WERI-Rb-1 (cell line): ENCODE measurements at regions not wholly inside any gene's neighbourhood (a gene's known extent, or its start where the extent isn't known, plus 50 kb on each side); places are given as distances from the start of the nearest gene placed in this dataset.

Source experiments
- DNase-seq: peaks from one replicate; pipeline ENCODE4 v3.0.0-alpha.2; 2020
- H3K27ac ChIP-seq: fragments of 250-450 bp; sonication (Bioruptor Pico); 2 replicates; pipeline ENCODE4 v1.5.1; 2020; ENCODE audit warnings: mild to moderate bottlenecking, moderate library complexity
- H3K27me3 ChIP-seq: fragments of 250-450 bp; sonication (Bioruptor Pico); 2 replicates; pipeline ENCODE4 v1.5.1; 2021; ENCODE audit warnings: mild to moderate bottlenecking, low read depth, moderate library complexity; ENCODE audit not compliant: insufficient read depth, severe bottlenecking
- H3K36me3 ChIP-seq: fragments of 250-450 bp; sonication (Bioruptor Pico); 2 replicates; pipeline ENCODE4 v1.5.1; 2020; ENCODE audit warnings: mild to moderate bottlenecking, moderate library complexity
- H3K4me3 ChIP-seq: 2 replicates; pipeline ENCODE4 v1.5.1; 2011; ENCODE audit warnings: low read depth, mild to moderate bottlenecking, control low read depth, low read length
- H3K9me3 ChIP-seq: fragments of 250-450 bp; sonication (Bioruptor Pico); 2 replicates; pipeline ENCODE4 v1.5.1; 2021; ENCODE audit warnings: mild to moderate bottlenecking, moderate library complexity; ENCODE audit not compliant: severe bottlenecking
- CTCF ChIP-seq: IDR thresholded peaks from 2 replicates; pipeline ENCODE4 v1.5.1; 2011; ENCODE audit warnings: low read depth, mild to moderate bottlenecking, control low read depth, inconsistent platforms, low read length

DNA sequence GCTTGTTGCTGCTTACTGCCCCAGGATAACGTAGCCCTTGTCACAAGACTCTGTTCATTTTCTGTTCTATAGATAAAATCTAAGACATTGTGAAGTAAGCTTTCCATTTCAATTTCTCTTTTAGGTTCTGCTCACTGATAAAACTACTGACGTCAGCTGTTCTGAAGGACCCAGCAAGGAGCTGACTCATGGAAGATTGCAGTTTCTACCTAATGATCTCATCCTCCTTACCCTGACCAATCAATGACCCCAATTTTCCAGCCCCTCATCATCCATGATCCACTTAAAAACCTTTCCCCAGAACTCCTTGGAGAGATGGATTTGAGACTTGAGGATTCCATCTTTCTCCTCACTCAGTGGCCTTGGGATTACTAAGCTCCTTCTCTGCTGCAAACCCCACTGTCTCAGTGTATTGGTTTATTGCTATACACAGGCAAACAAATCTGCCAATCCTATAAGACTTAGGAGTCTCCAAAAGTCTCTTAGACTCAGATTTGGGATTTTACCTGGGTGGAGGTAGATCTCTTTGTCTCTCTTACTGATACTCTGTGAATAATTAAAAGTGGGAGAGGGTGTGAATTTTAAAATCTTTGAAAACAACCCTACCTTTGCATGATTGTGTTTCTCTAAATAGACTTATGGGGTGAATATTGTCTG is 109.2 kb upstream of the TRIM24 start:
- TF ChIP-seq CTCF: no peak
- no peak for DNase-seq
- Histone ChIP-seq H3K36me3 (no peaks in the 10 kb centered on the region), H3K27me3 (no peaks in the 10 kb centered on the region), H3K27ac (no peak overlapping the region), H3K9me3 (peaks cover 2% of the 10 kb centered on the region), H3K4me3 (no peak overlapping the region)

GRCh38 chr7:138352570-138353461 is 107.2 kb upstream of the TRIM24 start:
- H3K9me3 ChIP-seq: no peaks in the 10 kb centered on the region
- no peak overlapping the region for H3K27ac ChIP-seq
- no peak for DNase-seq
- H3K4me3 ChIP-seq: no peak overlapping the region
- H3K27me3 ChIP-seq: no peaks in the 10 kb centered on the region
- no peak for TF ChIP-seq CTCF
- H3K36me3 ChIP-seq: no peaks in the 10 kb centered on the region

DNA sequence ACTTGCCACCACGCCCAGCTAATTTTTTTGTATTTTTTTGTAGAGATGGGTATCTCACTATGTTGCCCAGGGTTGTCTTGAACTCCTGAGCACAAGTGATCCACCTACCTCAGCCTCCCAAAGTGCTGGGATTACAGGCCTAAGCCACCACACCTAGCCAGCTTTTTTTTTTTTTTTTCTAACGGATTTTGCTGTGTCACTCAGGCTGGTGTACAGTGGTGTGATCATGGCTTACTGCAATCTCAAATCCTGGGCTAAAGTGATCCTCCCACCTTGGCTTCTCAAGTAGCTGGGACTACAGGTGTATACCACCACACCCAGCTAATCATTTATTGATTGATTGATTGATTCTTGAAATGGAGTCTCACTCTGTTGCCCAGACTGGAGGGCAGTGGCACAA is 106.0 kb upstream of the TRIM24 start:
- H3K36me3 ChIP-seq: no peaks in the 10 kb centered on the region
- no peak for DNase-seq
- no peak overlapping the region for H3K27ac ChIP-seq
- H3K4me3 ChIP-seq: no peak overlapping the region
- H3K27me3 ChIP-seq: no peaks in the 10 kb centered on the region
- TF ChIP-seq CTCF: no peak
- H3K9me3 ChIP-seq: no peaks in the 10 kb centered on the region

DNA sequence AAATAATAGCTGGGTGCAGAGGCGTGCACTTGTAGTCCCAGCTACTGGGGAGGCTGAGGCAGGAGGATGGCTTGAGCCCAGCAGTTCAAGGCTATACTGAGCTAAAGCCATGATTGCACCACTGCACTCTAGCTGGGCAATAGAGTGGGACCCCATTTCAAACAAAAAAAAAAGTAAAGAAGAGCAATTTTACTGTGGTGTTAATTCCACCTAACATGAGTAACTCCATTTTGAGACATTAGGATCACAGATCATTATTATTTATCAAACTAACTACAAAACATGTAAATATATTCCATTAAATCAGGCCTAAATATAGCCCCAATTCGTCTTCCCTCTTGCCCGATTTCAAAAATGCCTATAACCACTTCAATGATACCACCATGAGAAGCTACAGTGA is 104.8 kb upstream of the TRIM24 start:
- H3K9me3 ChIP-seq: no peaks in the 10 kb centered on the region

DNA sequence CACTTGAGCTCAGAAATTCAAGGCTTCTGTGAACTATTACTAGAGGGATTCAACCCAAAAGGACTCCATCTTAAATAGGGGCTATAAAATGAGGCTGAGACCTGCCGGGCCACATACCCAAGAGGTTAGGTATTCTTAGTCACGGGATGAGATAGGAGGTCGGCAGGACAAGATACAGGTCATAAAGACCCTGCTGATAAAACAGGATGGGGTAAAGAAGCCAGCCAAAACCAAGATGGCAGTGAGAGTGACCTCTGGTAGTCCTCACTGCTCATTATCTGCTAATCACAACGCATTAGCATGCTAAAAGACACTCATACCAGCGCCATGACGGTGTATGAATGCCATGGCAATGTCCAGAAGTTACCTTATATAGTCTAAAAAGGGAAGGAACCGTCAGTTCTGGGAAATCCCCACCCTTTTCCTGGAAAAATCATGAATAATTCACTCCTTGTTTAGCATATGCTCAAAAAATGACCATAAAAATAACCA is 101.2 kb upstream of the TRIM24 start:
- H3K4me3 ChIP-seq: no peak overlapping the region
- H3K9me3 ChIP-seq: no peaks in the 10 kb centered on the region
- DNase-seq: no peak
- no peak for TF ChIP-seq CTCF
- H3K27me3 ChIP-seq: no peaks in the 10 kb centered on the region
- no peaks in the 10 kb centered on the region for H3K36me3 ChIP-seq
- no peak overlapping the region for H3K27ac ChIP-seq

More for the DNA sequence above, 104.8 kb upstream of the TRIM24 start:
- Histone ChIP-seq H3K36me3 (no peaks in the 10 kb centered on the region), H3K4me3 (no peak overlapping the region), H3K27ac (no peak overlapping the region), H3K27me3 (no peaks in the 10 kb centered on the region)
- DNase-seq: no peak
- no peak for TF ChIP-seq CTCF
